ENCODE measurements at regions not wholly inside any gene's neighbourhood (a gene's known extent, or its start where the extent isn't known, plus 50 kb on each side); places are given as distances from the start of the nearest gene placed in this dataset.

DNA sequence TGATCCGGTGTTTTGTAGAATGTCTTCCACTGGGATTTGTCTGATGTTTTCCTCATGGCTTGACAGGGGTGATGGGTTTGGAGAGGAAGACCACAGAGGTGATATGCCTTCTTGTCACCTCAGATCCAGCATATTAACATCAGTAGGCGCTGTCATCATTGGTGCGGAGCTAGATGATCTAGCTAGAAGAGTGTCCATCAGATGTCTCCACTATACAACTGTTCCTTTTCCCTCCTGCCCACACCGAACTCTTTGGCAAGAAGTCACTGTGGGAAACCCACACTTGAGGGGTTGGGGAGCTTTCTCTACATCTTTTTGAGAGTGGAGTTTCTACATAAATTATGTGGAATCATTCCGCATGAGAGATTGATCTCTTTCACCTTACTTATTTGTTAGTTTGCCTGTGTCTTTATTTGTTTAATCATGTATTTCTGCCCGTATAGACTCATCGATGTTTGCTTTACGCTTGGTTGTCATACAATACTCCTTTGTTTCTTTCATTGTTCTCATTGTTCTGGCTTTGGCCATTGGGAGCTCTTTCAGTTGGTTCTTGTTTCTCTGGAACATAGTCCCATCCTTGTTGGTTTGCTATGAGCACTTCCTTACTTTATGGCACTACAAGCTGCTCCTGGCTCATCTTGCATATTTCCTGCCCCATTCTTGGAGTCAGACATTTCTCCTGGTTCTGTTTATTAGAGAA is 1420.3 kb downstream of the BRD1 start:
- TF ChIP-seq POLR2AphosphoS5 (IDR thresholded peaks at IDR 0.05; ENCODE audit: low read depth): no peak
- H3K27me3 ChIP-seq (ENCODE audit: insufficient read depth, poor library complexity, severe bottlenecking): no peaks in the 10 kb centered on the region
- no peak overlapping the region for H3K4me3 ChIP-seq (replicated peaks; ENCODE audit: insufficient read depth, low read length)
- no peak for DNase-seq (ENCODE audit: low read depth in 1 of 2, low spot score in 1 of 2)
- no peak overlapping the region for H3K27ac ChIP-seq (replicated peaks)

- no peak overlapping the region for H3K4me3 ChIP-seq (replicated peaks; ENCODE audit: insufficient read depth, low read length)
- no peak overlapping the region for H3K27ac ChIP-seq (replicated peaks)
- H3K27me3 ChIP-seq (ENCODE audit: insufficient read depth, poor library complexity, severe bottlenecking): no peaks in the 10 kb centered on the region
- DNase-seq (ENCODE audit: low read depth in 1 of 2, low spot score in 1 of 2): no peak
- no peak for TF ChIP-seq GABPA (IDR thresholded peaks at IDR 0.05; ENCODE audit: low read depth)
- TF ChIP-seq POLR2AphosphoS5 (IDR thresholded peaks at IDR 0.05; ENCODE audit: low read depth): no peak
- TF ChIP-seq SPI1 (IDR thresholded peaks at IDR 0.05; ENCODE audit: borderline replicate concordance, low read depth): no peak
- TF ChIP-seq, protein P1, sequence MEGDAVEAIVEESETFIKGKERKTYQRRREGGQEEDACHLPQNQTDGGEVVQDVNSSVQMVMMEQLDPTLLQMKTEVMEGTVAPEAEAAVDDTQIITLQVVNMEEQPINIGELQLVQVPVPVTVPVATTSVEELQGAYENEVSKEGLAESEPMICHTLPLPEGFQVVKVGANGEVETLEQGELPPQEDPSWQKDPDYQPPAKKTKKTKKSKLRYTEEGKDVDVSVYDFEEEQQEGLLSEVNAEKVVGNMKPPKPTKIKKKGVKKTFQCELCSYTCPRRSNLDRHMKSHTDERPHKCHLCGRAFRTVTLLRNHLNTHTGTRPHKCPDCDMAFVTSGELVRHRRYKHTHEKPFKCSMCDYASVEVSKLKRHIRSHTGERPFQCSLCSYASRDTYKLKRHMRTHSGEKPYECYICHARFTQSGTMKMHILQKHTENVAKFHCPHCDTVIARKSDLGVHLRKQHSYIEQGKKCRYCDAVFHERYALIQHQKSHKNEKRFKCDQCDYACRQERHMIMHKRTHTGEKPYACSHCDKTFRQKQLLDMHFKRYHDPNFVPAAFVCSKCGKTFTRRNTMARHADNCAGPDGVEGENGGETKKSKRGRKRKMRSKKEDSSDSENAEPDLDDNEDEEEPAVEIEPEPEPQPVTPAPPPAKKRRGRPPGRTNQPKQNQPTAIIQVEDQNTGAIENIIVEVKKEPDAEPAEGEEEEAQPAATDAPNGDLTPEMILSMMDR (IDR thresholded peaks at IDR 0.05; ENCODE audit: insufficient read depth, low read length): no peak
- TF ChIP-seq, protein P2, sequence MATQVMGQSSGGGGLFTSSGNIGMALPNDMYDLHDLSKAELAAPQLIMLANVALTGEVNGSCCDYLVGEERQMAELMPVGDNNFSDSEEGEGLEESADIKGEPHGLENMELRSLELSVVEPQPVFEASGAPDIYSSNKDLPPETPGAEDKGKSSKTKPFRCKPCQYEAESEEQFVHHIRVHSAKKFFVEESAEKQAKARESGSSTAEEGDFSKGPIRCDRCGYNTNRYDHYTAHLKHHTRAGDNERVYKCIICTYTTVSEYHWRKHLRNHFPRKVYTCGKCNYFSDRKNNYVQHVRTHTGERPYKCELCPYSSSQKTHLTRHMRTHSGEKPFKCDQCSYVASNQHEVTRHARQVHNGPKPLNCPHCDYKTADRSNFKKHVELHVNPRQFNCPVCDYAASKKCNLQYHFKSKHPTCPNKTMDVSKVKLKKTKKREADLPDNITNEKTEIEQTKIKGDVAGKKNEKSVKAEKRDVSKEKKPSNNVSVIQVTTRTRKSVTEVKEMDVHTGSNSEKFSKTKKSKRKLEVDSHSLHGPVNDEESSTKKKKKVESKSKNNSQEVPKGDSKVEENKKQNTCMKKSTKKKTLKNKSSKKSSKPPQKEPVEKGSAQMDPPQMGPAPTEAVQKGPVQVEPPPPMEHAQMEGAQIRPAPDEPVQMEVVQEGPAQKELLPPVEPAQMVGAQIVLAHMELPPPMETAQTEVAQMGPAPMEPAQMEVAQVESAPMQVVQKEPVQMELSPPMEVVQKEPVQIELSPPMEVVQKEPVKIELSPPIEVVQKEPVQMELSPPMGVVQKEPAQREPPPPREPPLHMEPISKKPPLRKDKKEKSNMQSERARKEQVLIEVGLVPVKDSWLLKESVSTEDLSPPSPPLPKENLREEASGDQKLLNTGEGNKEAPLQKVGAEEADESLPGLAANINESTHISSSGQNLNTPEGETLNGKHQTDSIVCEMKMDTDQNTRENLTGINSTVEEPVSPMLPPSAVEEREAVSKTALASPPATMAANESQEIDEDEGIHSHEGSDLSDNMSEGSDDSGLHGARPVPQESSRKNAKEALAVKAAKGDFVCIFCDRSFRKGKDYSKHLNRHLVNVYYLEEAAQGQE (IDR thresholded peaks at IDR 0.05; ENCODE audit: insufficient replicate concordance, low read depth): no peak
These were observed 1421.5 kb downstream of the BRD1 start for GRCh38 chr22:48406161-48406560.

DNA sequence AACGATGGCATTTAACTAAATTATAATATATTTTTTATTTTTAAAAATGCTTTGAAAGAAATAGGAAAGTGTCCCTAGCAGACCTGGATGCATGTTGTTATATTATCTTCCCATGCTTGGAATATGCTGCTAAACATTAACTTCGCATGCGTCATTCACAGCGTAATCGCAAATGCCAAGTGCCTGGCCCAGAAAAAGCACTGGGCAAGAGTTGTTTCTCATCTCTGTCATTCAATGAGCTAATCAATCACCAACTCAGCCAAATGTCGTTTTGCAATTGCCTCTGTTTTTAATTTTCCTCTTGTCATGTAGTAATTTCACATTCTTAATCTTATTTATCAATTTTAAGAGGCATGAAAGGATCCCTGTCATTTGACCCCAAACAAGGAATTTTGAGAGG is 1421.9 kb downstream of the BRD1 start:
- Histone ChIP-seq H3K27ac (replicated peaks) (no peak overlapping the region), H3K4me3 (replicated peaks; ENCODE audit: insufficient read depth, low read length) (no peak overlapping the region), H3K27me3 (ENCODE audit: insufficient read depth, poor library complexity, severe bottlenecking) (no peaks in the 10 kb centered on the region)
- DNase-seq (ENCODE audit: low read depth in 1 of 2, low spot score in 1 of 2): no peak
- TF ChIP-seq SPI1 (IDR thresholded peaks at IDR 0.05; ENCODE audit: borderline replicate concordance, low read depth): no peak
- TF ChIP-seq, protein P2 (IDR thresholded peaks at IDR 0.05; ENCODE audit: insufficient replicate concordance, low read depth): no peak
- no peak for TF ChIP-seq POLR2AphosphoS5 (IDR thresholded peaks at IDR 0.05; ENCODE audit: low read depth)
- TF ChIP-seq GABPA (IDR thresholded peaks at IDR 0.05; ENCODE audit: low read depth): no peak
- TF ChIP-seq, protein P1 (IDR thresholded peaks at IDR 0.05; ENCODE audit: insufficient read depth, low read length): no peak

GRCh38 chr22:48404801-48405447 is 1422.7 kb downstream of the BRD1 start:
- TF ChIP-seq GABPA (IDR thresholded peaks at IDR 0.05; ENCODE audit: low read depth): no peak
- TF ChIP-seq, protein P2 (IDR thresholded peaks at IDR 0.05; ENCODE audit: insufficient replicate concordance, low read depth): no peak
- TF ChIP-seq POLR2AphosphoS5 (IDR thresholded peaks at IDR 0.05; ENCODE audit: low read depth): no peak
- no peak for TF ChIP-seq SPI1 (IDR thresholded peaks at IDR 0.05; ENCODE audit: borderline replicate concordance, low read depth)
- TF ChIP-seq, protein P1 (IDR thresholded peaks at IDR 0.05; ENCODE audit: insufficient read depth, low read length): no peak
- DNase-seq (ENCODE audit: low read depth in 1 of 2, low spot score in 1 of 2): no peak
- Histone ChIP-seq H3K4me3 (replicated peaks; ENCODE audit: insufficient read depth, low read length) (no peak overlapping the region), H3K27ac (replicated peaks) (no peak overlapping the region), H3K27me3 (ENCODE audit: insufficient read depth, poor library complexity, severe bottlenecking) (no peaks in the 10 kb centered on the region)

All from HL-60 (cell line).